GM18867 (cell line): ENCODE measurements at regions not wholly inside any gene's neighbourhood (a gene's known extent, or its start where the extent isn't known, plus 50 kb on each side); places are given as distances from the start of the nearest gene placed in this dataset.

Experiments used
- ATAC-seq: cut with Tn5 transposase; IDR thresholded peaks from one replicate; pipeline ENCODE4 v1.9.1; 2021; ENCODE audit warnings: mild to moderate bottlenecking, moderate library complexity; ENCODE audit not compliant: unreplicated experiment

- ATAC-seq = no peak
These were observed 200.0 kb downstream of the MANEA start for GRCh38 chr6:95777338-95777737.

- ATAC-seq = no peak
These were observed 202.7 kb downstream of the MANEA start for GRCh38 chr6:95780037-95780436.

GRCh38 chr6:95784019-95784418 is 206.7 kb downstream of the MANEA start:
- ATAC-seq = no peak

DNA sequence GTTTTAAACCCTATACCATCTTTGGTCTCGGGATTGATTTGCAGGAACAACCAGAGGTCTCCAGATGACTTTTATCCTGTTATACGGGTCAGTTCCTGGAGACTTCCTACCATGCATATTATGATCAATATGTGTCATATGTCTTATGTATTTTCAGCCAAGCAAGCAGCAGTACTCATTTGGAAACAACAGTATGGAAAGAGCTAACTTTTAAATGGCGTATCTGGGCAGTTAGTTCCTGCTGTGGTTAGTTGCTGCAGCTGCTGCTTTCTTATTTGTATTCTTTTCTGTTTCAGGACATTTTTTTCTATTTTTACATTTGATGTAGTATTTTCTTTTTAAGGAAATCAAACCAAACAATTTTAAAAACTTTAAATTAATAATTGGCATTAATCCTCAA is 207.5 kb downstream of the MANEA start:
- ATAC-seq = peak; percentile 85

DNA sequence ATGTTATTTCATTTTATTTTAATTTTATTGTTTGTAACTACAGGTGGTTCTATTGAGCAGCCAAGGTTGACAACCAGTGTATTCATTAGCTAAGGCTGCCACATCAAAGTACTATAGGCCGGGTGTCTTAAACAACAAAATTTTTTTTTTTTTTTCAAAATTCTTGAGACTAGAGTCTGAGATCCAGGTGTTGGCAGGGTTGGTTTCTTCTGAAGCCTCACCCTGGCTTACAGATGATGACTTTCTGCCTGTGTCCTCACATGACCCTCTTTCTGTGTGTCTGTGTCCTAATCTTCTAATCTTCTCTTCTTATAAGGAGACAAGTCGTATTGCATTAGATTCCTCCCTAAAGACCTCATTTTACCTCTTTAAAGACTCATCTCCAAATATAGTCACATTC is 208.4 kb downstream of the MANEA start:
- ATAC-seq = peak; percentile 55

GRCh38 chr6:95786802-95787201 is 209.5 kb downstream of the MANEA start:
- ATAC-seq = no peak

DNA sequence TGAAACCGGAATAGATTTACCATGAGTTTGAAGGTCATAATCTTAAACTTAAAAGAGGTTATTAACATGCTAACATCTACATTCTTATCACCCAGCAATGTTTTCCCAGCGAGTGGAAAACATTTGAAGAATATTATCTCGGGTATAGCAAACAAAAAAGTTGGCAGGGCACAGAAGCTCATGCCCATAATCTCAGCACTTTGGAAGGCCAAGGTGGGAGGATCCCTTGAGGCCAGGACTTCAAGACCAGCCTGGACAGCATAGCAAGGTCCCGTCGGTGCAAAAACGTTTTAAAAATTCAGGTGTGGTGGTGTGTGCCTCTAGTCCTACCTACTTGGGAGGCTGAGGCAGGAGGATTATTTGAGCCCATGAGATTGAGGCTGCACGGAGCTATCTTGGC is 213.5 kb downstream of the MANEA start:
- ATAC-seq = no peak

DNA sequence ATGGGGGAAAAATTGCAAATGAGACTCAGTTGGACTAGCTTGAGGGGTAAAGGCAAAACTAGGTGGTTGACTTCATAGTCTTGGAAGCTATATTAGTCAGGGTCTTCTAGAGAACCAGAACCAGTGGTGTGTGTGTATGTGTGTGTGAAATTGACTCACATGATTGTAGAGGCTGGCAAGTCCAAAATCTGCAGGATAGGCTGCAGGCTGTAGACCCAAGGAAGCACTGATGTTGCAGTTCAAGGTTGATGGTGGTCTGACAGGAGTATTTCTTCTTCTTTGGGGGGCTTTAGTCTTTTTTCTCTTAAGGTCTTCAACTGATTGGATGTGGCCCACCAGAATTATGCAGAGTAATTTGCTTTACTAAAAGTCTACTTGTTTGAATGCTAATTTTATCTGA is 217.4 kb downstream of the MANEA start:
- no peak for ATAC-seq

DNA sequence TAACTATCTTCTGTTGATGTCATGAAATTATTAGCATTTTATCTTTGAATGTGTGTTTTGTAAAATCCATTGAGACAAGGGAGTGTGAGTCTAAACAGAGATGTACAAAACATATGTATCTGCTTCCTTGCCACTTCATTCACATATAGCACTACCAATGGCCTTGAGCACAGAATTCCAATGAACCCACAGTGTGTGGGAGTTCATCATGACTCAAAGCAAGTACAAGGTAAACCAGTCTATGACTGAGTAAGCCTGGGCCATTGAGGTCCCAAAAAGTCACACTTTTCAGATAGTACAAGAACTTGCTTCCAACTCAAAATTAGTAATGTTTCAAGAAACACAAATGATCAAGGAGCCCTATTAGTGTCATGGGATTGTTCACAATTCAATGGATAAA is 218.6 kb downstream of the MANEA start:
- ATAC-seq = no peak

GRCh38 chr6:95797054-95797453 is 218.7 kb upstream of the FUT9 start:
- no peak for ATAC-seq

DNA sequence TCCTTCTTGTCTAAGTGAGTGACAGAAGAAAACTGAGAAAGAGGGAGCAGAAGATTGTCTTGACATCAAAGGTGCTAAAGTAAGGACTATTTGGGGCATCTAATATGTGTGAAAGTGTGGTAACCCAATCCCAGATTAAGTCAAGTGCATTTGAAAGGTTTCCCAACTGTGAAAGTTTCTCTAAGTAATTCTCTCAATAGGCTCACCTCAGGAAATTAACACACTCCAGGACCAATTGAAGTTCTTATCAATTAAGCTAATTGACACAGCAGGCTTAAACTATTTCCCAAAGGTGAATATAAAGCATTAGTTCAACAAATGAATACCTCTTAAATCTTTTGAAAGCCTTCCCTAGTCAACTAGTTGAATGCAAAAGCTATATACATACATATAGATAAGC is 212.8 kb upstream of the FUT9 start:
- ATAC-seq = no peak

- ATAC-seq = no peak
These were observed 211.9 kb upstream of the FUT9 start for GRCh38 chr6:95803889-95804288.

GRCh38 chr6:95804847-95805541 is 210.8 kb upstream of the FUT9 start:
- peak; percentile 90 for ATAC-seq

- peak; percentile 48 for ATAC-seq
These were observed 210.1 kb upstream of the FUT9 start for GRCh38 chr6:95805699-95806098.

DNA sequence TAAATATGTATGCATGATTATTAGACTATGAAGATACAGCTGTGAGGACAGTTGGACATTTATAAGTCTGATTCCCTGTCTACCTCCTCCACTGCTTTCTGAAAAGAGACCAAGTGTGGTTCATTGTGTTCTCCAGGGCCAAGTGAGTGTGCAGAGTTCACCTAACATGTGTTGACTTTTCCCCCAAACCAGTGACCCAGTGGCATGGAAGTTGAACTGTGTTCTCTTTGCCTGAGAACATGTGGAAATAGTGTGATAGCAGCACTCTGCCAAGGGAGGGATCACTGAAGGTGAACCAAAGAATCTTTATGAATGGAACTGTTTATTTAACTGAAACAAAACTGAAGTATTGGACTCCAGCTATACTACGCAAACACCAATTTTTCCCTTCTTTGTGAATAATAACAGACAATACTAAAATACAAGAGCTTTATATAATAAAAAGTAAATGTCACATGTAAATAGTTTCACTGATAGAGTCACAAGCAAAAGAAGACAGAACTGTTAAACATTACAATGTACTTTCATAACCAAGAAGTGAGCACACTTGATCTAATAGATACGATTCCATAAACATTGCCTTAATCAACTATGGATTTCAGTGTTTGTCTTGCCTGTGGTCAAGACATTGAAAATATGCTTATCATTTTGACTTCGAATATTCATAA is 200.3 kb upstream of the FUT9 start:
- ATAC-seq = no peak

GRCh38 chr6:95819461-95819860 is 196.3 kb upstream of the FUT9 start:
- no peak for ATAC-seq

DNA sequence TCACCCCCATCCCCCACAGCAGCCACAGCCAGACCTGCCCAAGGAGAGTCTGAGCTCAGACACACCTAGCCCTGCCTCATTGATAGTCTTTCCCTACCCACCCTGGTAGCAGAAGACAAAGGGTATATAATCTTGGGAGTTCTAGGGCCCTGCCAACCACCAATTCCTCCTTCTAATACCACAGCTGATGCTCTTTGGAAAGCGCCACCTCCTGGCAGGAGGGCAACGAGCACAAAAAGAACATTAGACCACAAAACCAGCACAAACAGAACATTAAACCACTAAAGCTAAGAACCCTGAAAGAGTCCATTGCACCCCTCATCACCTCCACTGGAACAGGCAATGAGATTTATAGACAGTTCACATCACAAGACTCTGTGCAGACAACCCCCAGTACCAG is 195.8 kb upstream of the FUT9 start:
- ATAC-seq = no peak

- no peak for ATAC-seq
These were observed 184.8 kb upstream of the FUT9 start for GRCh38 chr6:95830859-95831557.

GRCh38 chr6:95837890-95838289 is 177.9 kb upstream of the FUT9 start:
- no peak for ATAC-seq

- ATAC-seq = no peak
These were observed 174.2 kb upstream of the FUT9 start for GRCh38 chr6:95841560-95841959.

- ATAC-seq = no peak
These were observed 169.1 kb upstream of the FUT9 start for GRCh38 chr6:95846652-95847051.

GRCh38 chr6:95847061-95847460 is 168.7 kb upstream of the FUT9 start:
- ATAC-seq = no peak
